Fibroblast of mammary gland (primary cell): ENCODE measurements at regions not wholly inside any gene's neighbourhood (a gene's known extent, or its start where the extent isn't known, plus 50 kb on each side); places are given as distances from the start of the nearest gene placed in this dataset.

Experiments used
- DNase-seq: peaks from one replicate; pipeline ENCODE4 v3.0.0-alpha.2; 2010; ENCODE audit warnings: low read depth
- H3K4me3 ChIP-seq: 2 replicates; pipeline ENCODE4 v1.5.1; 2011; ENCODE audit warnings: low read depth, mild to moderate bottlenecking, low read length, moderate library complexity; ENCODE audit not compliant: control insufficient read depth
- CTCF ChIP-seq: conservative IDR thresholded peaks from 2 replicates; pipeline ENCODE4 v1.5.1; 2011; ENCODE audit warnings: low read depth, low read length, inconsistent platforms; ENCODE audit not compliant: control insufficient read depth, insufficient read depth

DNA sequence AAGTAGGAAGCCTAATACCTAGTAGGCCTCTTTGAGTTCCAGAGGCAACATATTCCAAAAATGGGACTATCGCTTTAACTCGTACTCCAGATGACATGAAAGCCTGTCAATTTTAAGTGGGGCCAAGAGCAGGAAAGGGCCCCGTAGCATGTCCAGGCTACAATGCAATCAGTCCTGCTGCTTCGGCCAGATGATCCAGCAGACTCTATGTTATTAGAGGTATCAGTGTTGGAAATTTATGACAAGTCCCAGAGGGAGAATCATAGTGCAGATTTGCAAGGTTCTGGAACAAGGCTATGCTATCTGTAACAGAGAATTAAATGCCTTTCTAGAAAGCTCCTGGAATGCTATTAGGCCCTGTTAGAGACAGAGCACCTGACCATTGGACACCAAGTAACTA lies 56.7 kb upstream of the SRP9 start:
- TF ChIP-seq CTCF: no peak
- DNase-seq: no peak
- no peak overlapping the region for H3K4me3 ChIP-seq

- TF ChIP-seq CTCF: no peak
- no peak for DNase-seq
- no peak overlapping the region for H3K4me3 ChIP-seq
Measured at GRCh38 chr1:225724251-225724650, 53.4 kb upstream of the SRP9 start.
